ENCODE measurements at regions not wholly inside any gene's neighbourhood (a gene's known extent, or its start where the extent isn't known, plus 50 kb on each side); places are given as distances from the start of the nearest gene placed in this dataset.

- DNase-seq (ENCODE audit: low read depth, low spot score): no peak
These were observed 372.7 kb downstream of the ZNF536 start for GRCh38 chr19:30744741-30745475.

- no peak for DNase-seq (ENCODE audit: low read depth, low spot score)
These were observed 371.5 kb downstream of the ZNF536 start for GRCh38 chr19:30743702-30744101.

GRCh38 chr19:30743011-30743410 lies 370.8 kb downstream of the ZNF536 start:
- no peak for DNase-seq (ENCODE audit: low read depth, low spot score)

- DNase-seq (ENCODE audit: low read depth, low spot score): no peak
These were observed 370.3 kb downstream of the ZNF536 start for GRCh38 chr19:30742406-30742938.

GRCh38 chr19:30741566-30741965 lies 369.4 kb downstream of the ZNF536 start:
- no peak for DNase-seq (ENCODE audit: low read depth, low spot score)

- DNase-seq (ENCODE audit: low read depth, low spot score): no peak
These were observed 367.2 kb downstream of the ZNF536 start for GRCh38 chr19:30739394-30739793.

GRCh38 chr19:30738047-30738446 lies 365.9 kb downstream of the ZNF536 start:
- no peak for DNase-seq (ENCODE audit: low read depth, low spot score)

- DNase-seq (ENCODE audit: low read depth, low spot score): no peak
These were observed 362.5 kb downstream of the ZNF536 start for GRCh38 chr19:30734669-30735068.

- no peak for DNase-seq (ENCODE audit: low read depth, low spot score)
These were observed 361.8 kb downstream of the ZNF536 start for GRCh38 chr19:30733826-30734550.

GRCh38 chr19:30731591-30731990 lies 359.4 kb downstream of the ZNF536 start:
- no peak for DNase-seq (ENCODE audit: low read depth, low spot score)

GRCh38 chr19:30729451-30729850 lies 357.3 kb downstream of the ZNF536 start:
- no peak for DNase-seq (ENCODE audit: low read depth, low spot score)

- no peak for DNase-seq (ENCODE audit: low read depth, low spot score)
These were observed 350.6 kb downstream of the ZNF536 start for GRCh38 chr19:30722761-30723160.

GRCh38 chr19:30722186-30722585 lies 350.0 kb downstream of the ZNF536 start:
- DNase-seq (ENCODE audit: low read depth, low spot score): no peak

GRCh38 chr19:30719999-30720345 lies 347.8 kb downstream of the ZNF536 start:
- no peak for DNase-seq (ENCODE audit: low read depth, low spot score)

GRCh38 chr19:30719189-30719998 lies 347.2 kb downstream of the ZNF536 start:
- DNase-seq (ENCODE audit: low read depth, low spot score): no peak

- no peak for DNase-seq (ENCODE audit: low read depth, low spot score)
These were observed 346.5 kb downstream of the ZNF536 start for GRCh38 chr19:30718707-30719106.

GRCh38 chr19:30718014-30718413 lies 345.8 kb downstream of the ZNF536 start:
- no peak for DNase-seq (ENCODE audit: low read depth, low spot score)

- DNase-seq (ENCODE audit: low read depth, low spot score): no peak
These were observed 345.2 kb downstream of the ZNF536 start for GRCh38 chr19:30717381-30717780.

GRCh38 chr19:30712431-30713337 lies 340.5 kb downstream of the ZNF536 start:
- DNase-seq (ENCODE audit: low read depth, low spot score): no peak

GRCh38 chr19:30711826-30712225 lies 339.6 kb downstream of the ZNF536 start:
- DNase-seq (ENCODE audit: low read depth, low spot score): no peak

- no peak for DNase-seq (ENCODE audit: low read depth, low spot score)
These were observed 339.1 kb downstream of the ZNF536 start for GRCh38 chr19:30711296-30711695.

Measured in activated naive CD8-positive, alpha-beta T cell treated with anti-CD3 and anti-CD28 coated beads, Interleukin-2, amount 50 U/mL, for 16 hours (primary cell).